ENCODE measurements at regions not wholly inside any gene's neighbourhood (a gene's known extent, or its start where the extent isn't known, plus 50 kb on each side); places are given as distances from the start of the nearest gene placed in this dataset.

GRCh38 chr2:180621366-180621765 lies 359.0 kb upstream of the UBE2E3 start:
- H3K4me3 ChIP-seq: no peak overlapping the region
- no peak for TF ChIP-seq CTCF (conservative IDR thresholded peaks at IDR 0.05)
- TF ChIP-seq EZH2 (IDR thresholded peaks at IDR 0.05; ENCODE audit: low read depth): no peak
- ChIA-PET CTCF (no interaction called here), POLR2A (ENCODE audit: unreplicated experiment) (no interaction called here)
- no peak for DNase-seq
- H2AFZ ChIP-seq: no peak overlapping the region
- H3K4me1 ChIP-seq (replicated peaks; ENCODE audit: insufficient read depth): no peaks in the 10 kb centered on the region
- no peaks in the 10 kb centered on the region for H3K36me3 ChIP-seq (ENCODE audit: low read depth)
- BruUV-seq (replicated peaks): no TSS peak
- H3K9me3 ChIP-seq (ENCODE audit: insufficient read depth, low read depth): no peaks in the 10 kb centered on the region
- no peaks in the 10 kb centered on the region for H3K27me3 ChIP-seq (ENCODE audit: insufficient read depth, low read depth)
- no peak overlapping the region for H3K27ac ChIP-seq
- peaks cover 13% of the 10 kb centered on the region; the same call in 1 of the 2 replicates for H3K9me2 ChIP-seq (ENCODE audit: insufficient read depth)
- H3K4me2 ChIP-seq: no peak overlapping the region
- no peaks in the 10 kb centered on the region for H4K20me1 ChIP-seq (ENCODE audit: insufficient read depth)
- H3K79me2 ChIP-seq (ENCODE audit: low read depth): no peaks in the 10 kb centered on the region
- no peaks in the 10 kb centered on the region for H3F3A ChIP-seq (ENCODE audit: insufficient read depth, low read depth)
- intact Hi-C loops (cut with micrococcal nuclease; ENCODE audit: unreplicated experiment): no loop called here

- Histone ChIP-seq H2AFZ (no peak overlapping the region), H3K9me2 (ENCODE audit: insufficient read depth) (peaks cover 8% of the 10 kb centered on the region; the same call in 1 of the 2 replicates), H3K4me1 (replicated peaks; ENCODE audit: insufficient read depth) (no peaks in the 10 kb centered on the region), H4K20me1 (ENCODE audit: insufficient read depth) (no peaks in the 10 kb centered on the region), H3K27ac (no peak overlapping the region), H3F3A (ENCODE audit: insufficient read depth, low read depth) (no peaks in the 10 kb centered on the region), H3K9me3 (ENCODE audit: insufficient read depth, low read depth) (no peaks in the 10 kb centered on the region), H3K4me3 (no peak overlapping the region), H3K27me3 (ENCODE audit: insufficient read depth, low read depth) (no peaks in the 10 kb centered on the region), H3K36me3 (ENCODE audit: low read depth) (no peaks in the 10 kb centered on the region), H3K79me2 (ENCODE audit: low read depth) (no peaks in the 10 kb centered on the region), H3K4me2 (no peak overlapping the region)
- TF ChIP-seq CTCF (conservative IDR thresholded peaks at IDR 0.05): no peak
- no peak for TF ChIP-seq EZH2 (IDR thresholded peaks at IDR 0.05; ENCODE audit: low read depth)
- CTCF ChIA-PET: no interaction called here
- no peak for DNase-seq
- POLR2A ChIA-PET (ENCODE audit: unreplicated experiment): no interaction called here
- BruUV-seq (replicated peaks): no TSS peak
- intact Hi-C loops (cut with micrococcal nuclease; ENCODE audit: unreplicated experiment): no loop called here
Observed at GRCh38 chr2:180618570-180618969, 361.8 kb upstream of the UBE2E3 start.

GRCh38 chr2:180614776-180615175 lies 365.6 kb upstream of the UBE2E3 start:
- Histone ChIP-seq H3K9me2 (ENCODE audit: insufficient read depth) (no peaks in the 10 kb centered on the region), H3K36me3 (ENCODE audit: low read depth) (no peaks in the 10 kb centered on the region), H4K20me1 (ENCODE audit: insufficient read depth) (no peaks in the 10 kb centered on the region), H3K4me1 (replicated peaks; ENCODE audit: insufficient read depth) (no peaks in the 10 kb centered on the region), H3K27me3 (ENCODE audit: insufficient read depth, low read depth) (no peaks in the 10 kb centered on the region), H3F3A (ENCODE audit: insufficient read depth, low read depth) (no peaks in the 10 kb centered on the region), H3K9me3 (ENCODE audit: insufficient read depth, low read depth) (no peaks in the 10 kb centered on the region), H2AFZ (no peak overlapping the region), H3K4me3 (no peak overlapping the region), H3K79me2 (ENCODE audit: low read depth) (no peaks in the 10 kb centered on the region), H3K4me2 (no peak overlapping the region), H3K27ac (no peak overlapping the region)
- POLR2A ChIA-PET (ENCODE audit: unreplicated experiment): interaction anchor here (0.5 to 0.6 kb wide), 2 partner anchors 21 to 388 kb away, joined by 3 to 6 read pairs; no protein-coding TSS in a partner anchor
- intact Hi-C loops (cut with micrococcal nuclease; ENCODE audit: unreplicated experiment): no loop called here
- no peak for TF ChIP-seq EZH2 (IDR thresholded peaks at IDR 0.05; ENCODE audit: low read depth)
- TF ChIP-seq CTCF (conservative IDR thresholded peaks at IDR 0.05): no peak
- DNase-seq: no peak
- CTCF ChIA-PET: no interaction called here
- BruUV-seq (replicated peaks): no TSS peak
